B cell (primary cell): ENCODE measurements at regions not wholly inside any gene's neighbourhood (a gene's known extent, or its start where the extent isn't known, plus 50 kb on each side); places are given as distances from the start of the nearest gene placed in this dataset.

Experiments used
- ATAC-seq: fragments of 200-7000 bp; cut with Tn5 transposase; one replicate; pipeline ENCODE4 v1.10.0; 2021; ENCODE audit warnings: low read depth, mild to moderate bottlenecking, moderate number of reproducible peaks, moderate library complexity
- CTCF ChIA-PET: fragments of 350-600 bp; sonication (Branson Sonifier 250); formaldehyde crosslinking; loops from one replicate; lab custom pipeline; 2021; ENCODE audit warnings: antibody characterized with exemption, inconsistent platforms; lab: Charles Lee
- POLR2A ChIA-PET: fragments of 350-600 bp; sonication (Branson Sonifier 250); formaldehyde crosslinking; loops from one replicate; lab custom pipeline; 2021; ENCODE audit warnings: antibody characterized with exemption; lab: Charles Lee
- DNase-seq: peaks from one replicate; pipeline ENCODE4 v3.0.0; 2013
- H2AFZ ChIP-seq: 2 replicates; pipeline ENCODE4 v1.6.1; 2012; ENCODE audit warnings: mild to moderate bottlenecking, low read depth, low read length; ENCODE audit not compliant: insufficient read depth, poor library complexity, severe bottlenecking
- H3K27ac ChIP-seq, 2 donors: 1 replicate in 1 of 2; 2 replicates in 1 of 2; pipeline ENCODE4 v1.5.1; 2012 to 2013; ENCODE audit warnings: low read length in 2 of 2, mild to moderate bottlenecking in 2 of 2, moderate library complexity in 1 of 2
- H3K27me3 ChIP-seq, 4 experiments: fragments of 200-600 bp in 1 of 4; sonication (generic) in 1 of 4; replicated peaks in 1 of 4; 1 replicate in 2 of 4; 2 replicates in 2 of 4; pipeline versions ENCODE4 v1.6.1 to v1.7.0; 2013 to 2016; ENCODE audit warnings: low read length in 3 of 4, mild to moderate bottlenecking in 2 of 4, mixed read lengths in 1 of 4, moderate library complexity in 1 of 4; ENCODE audit not compliant: insufficient read depth in 4 of 4, control insufficient read depth in 3 of 4; ENCODE audit errors: control extremely low read depth in 1 of 4
- H3K36me3 ChIP-seq, 2 experiments: replicated peaks in 1 of 2; 1 replicate in 1 of 2; 2 replicates in 1 of 2; pipeline versions ENCODE4 v1.6.1 to v1.7.1; 2013; ENCODE audit warnings: low read length in 1 of 2; ENCODE audit not compliant: insufficient read depth in 2 of 2, control insufficient read depth in 1 of 2; ENCODE audit errors: control extremely low read depth in 1 of 2, extremely low read depth in 1 of 2
- H3K4me1 ChIP-seq, 2 donors: fragments of 200-600 bp in 1 of 2; sonication (generic) in 1 of 2; 1 replicate in 1 of 2; 2 replicates in 1 of 2; pipeline versions ENCODE4 v1.5.1 to v1.6.1; 2013 to 2017; ENCODE audit warnings: low read length in 2 of 2; ENCODE audit not compliant: control insufficient read depth in 2 of 2, insufficient read depth in 2 of 2
- H3K4me2 ChIP-seq: replicated peaks from 2 replicates; pipeline ENCODE3; 2012; ENCODE audit warnings: mild to moderate bottlenecking, low read depth, low read length; ENCODE audit not compliant: poor library complexity, severe bottlenecking
- H3K4me3 ChIP-seq, 5 experiments: fragments of 200-600 bp in 1 of 5; sonication (generic) in 1 of 5; 1 replicate in 3 of 5; 2 replicates in 2 of 5; pipeline versions ENCODE4 v1.5.1 to v1.7.0; 2011 to 2016; ENCODE audit warnings: low read length in 4 of 5, mild to moderate bottlenecking in 4 of 5, low read depth in 2 of 5, control low read depth in 1 of 5, moderate library complexity in 1 of 5; ENCODE audit not compliant: insufficient read depth in 1 of 5; ENCODE audit errors: control extremely low read depth in 1 of 5, extremely low read depth in 1 of 5
- H3K79me2 ChIP-seq: fragments of 200-600 bp; sonication (generic); one replicate; pipeline ENCODE4 v1.6.0; 2016; ENCODE audit warnings: low read length; ENCODE audit not compliant: control insufficient read depth, insufficient read depth
- H3K9ac ChIP-seq: fragments of 200-600 bp; sonication (generic); 2 replicates; pipeline ENCODE4 v1.6.1; 2017; ENCODE audit warnings: mild to moderate bottlenecking, low read length, moderate library complexity
- H3K9me3 ChIP-seq, 3 donors: one replicate each; pipeline versions ENCODE4 v1.6.1 to v1.7.1; 2013; ENCODE audit warnings: low read length in 2 of 3; ENCODE audit not compliant: control insufficient read depth in 2 of 3, insufficient read depth in 1 of 3; ENCODE audit errors: control extremely low read depth in 1 of 3
- H4K20me1 ChIP-seq: 2 replicates; pipeline ENCODE4 v1.6.0; 2012; ENCODE audit warnings: mild to moderate bottlenecking, low read length; ENCODE audit not compliant: insufficient read depth, control insufficient read depth, poor library complexity, severe bottlenecking
- H3K27ac Mint-ChIP-seq: one replicate; pipeline ENCODE4 v1.8.0; 2021; ENCODE audit warnings: mixed read lengths
- H3K27me3 Mint-ChIP-seq: one replicate; pipeline ENCODE4 v1.8.0; 2021; ENCODE audit warnings: mixed read lengths
- H3K4me1 Mint-ChIP-seq: one replicate; pipeline ENCODE4 v1.8.0; 2021; ENCODE audit warnings: mixed read lengths
- H3K4me3 Mint-ChIP-seq: one replicate; pipeline ENCODE4 v1.8.0; 2021; ENCODE audit warnings: mixed read lengths
- H3K9me3 Mint-ChIP-seq: one replicate; pipeline ENCODE4 v1.8.0; 2022; ENCODE audit warnings: mixed read lengths; ENCODE audit not compliant: insufficient read depth
- EZH2 ChIP-seq: IDR thresholded peaks from 2 replicates; pipeline ENCODE4 v1.6.1; 2012; ENCODE audit warnings: borderline replicate concordance, low read depth, mild to moderate bottlenecking, moderate library complexity, low read length; ENCODE audit not compliant: insufficient read depth, poor library complexity, severe bottlenecking
- WGBS: methylation state at CpG from one replicate; pipeline ENCODE4 v1.1.5; 2013; ENCODE audit warnings: missing lambda C conversion rate; ENCODE audit not compliant: insufficient coverage; 5-methylcytosine and 5-hydroxymethylcytosine counted together
- intact Hi-C: fragments of 100-400 bp; cut with micrococcal nuclease; formaldehyde crosslinking; loops from one replicate; pipeline ENCODE4 v1.10.0; 2022
- TF ChIP-seq, protein P1 (sequence below): fragments of 200-600 bp; IDR thresholded peaks from one replicate; pipeline ENCODE4 v1.8.0; 2022; ENCODE audit warnings: antibody characterized with exemption, mild to moderate bottlenecking

DNA sequence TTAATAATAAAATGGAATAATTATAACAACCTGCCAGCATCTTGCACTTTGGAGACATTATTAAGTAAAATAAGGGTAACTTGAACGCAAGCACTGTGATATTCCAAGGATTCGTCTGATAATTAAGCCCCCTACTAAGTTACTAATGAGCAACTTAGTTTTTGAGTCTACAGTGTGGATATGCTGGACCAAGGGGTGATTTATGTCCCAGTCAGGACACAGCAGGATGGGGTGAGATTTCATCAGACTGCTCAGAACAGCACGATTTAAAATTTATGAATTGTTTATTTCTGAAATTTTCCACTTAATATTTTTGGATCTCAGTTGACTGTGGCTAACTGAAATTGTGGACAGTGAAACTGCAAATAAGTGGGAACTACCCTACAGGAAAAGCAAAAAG is 182.8 kb upstream of the PHF14 start:
- no peaks in the 10 kb centered on the region for H3K27me3 ChIP-seq
- DNase-seq (no peak), ATAC-seq (no peak)
- no peak overlapping the region for H3K4me2 ChIP-seq
- no peak overlapping the region for H3K4me3 ChIP-seq
- no peaks in the 10 kb centered on the region for H3K4me1 Mint-ChIP-seq
- H3K4me3 Mint-ChIP-seq: no peak overlapping the region
- POLR2A ChIA-PET: no interaction called here
- H3K9me3 Mint-ChIP-seq: peaks cover under 1% of the 10 kb centered on the region
- peaks cover 0 to 3% (median 0%) of the 10 kb centered on the region in 3 donors for H3K9me3 ChIP-seq
- H2AFZ ChIP-seq: no peak overlapping the region
- no peaks in the 10 kb centered on the region for H3K4me1 ChIP-seq
- H4K20me1 ChIP-seq: no peaks in the 10 kb centered on the region
- intact Hi-C loops: no loop called here
- no peaks in the 10 kb centered on the region for H3K36me3 ChIP-seq
- CTCF ChIA-PET: no interaction called here
- H3K27me3 Mint-ChIP-seq: no peaks in the 10 kb centered on the region
- TF ChIP-seq, protein P1, sequence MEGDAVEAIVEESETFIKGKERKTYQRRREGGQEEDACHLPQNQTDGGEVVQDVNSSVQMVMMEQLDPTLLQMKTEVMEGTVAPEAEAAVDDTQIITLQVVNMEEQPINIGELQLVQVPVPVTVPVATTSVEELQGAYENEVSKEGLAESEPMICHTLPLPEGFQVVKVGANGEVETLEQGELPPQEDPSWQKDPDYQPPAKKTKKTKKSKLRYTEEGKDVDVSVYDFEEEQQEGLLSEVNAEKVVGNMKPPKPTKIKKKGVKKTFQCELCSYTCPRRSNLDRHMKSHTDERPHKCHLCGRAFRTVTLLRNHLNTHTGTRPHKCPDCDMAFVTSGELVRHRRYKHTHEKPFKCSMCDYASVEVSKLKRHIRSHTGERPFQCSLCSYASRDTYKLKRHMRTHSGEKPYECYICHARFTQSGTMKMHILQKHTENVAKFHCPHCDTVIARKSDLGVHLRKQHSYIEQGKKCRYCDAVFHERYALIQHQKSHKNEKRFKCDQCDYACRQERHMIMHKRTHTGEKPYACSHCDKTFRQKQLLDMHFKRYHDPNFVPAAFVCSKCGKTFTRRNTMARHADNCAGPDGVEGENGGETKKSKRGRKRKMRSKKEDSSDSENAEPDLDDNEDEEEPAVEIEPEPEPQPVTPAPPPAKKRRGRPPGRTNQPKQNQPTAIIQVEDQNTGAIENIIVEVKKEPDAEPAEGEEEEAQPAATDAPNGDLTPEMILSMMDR: no peak
- TF ChIP-seq EZH2: no peak
- WGBS: 80% methylated on average over 1 of the region's 3 CpGs
- no peaks in the 10 kb centered on the region for H3K79me2 ChIP-seq
- no peak overlapping the region for H3K27ac ChIP-seq
- H3K27ac Mint-ChIP-seq: no peak overlapping the region
- H3K9ac ChIP-seq: no peak overlapping the region

- CTCF ChIA-PET: no interaction called here
- Histone ChIP-seq H3K4me3 (no peak overlapping the region), H4K20me1 (no peaks in the 10 kb centered on the region), H3K9me3 (no peaks in the 10 kb centered on the region), H3K9ac (no peak overlapping the region), H3K79me2 (no peaks in the 10 kb centered on the region), H3K27ac (no peak overlapping the region), H3K36me3 (no peaks in the 10 kb centered on the region), H3K4me2 (no peak overlapping the region), H2AFZ (no peak overlapping the region), H3K27me3 (no peaks in the 10 kb centered on the region), H3K4me1 (no peaks in the 10 kb centered on the region)
- no peak for TF ChIP-seq EZH2
- TF ChIP-seq, protein P1: no peak
- Mint-ChIP-seq H3K27me3 (no peaks in the 10 kb centered on the region), H3K9me3 (peaks cover 2% of the 10 kb centered on the region), H3K4me1 (no peaks in the 10 kb centered on the region), H3K4me3 (no peak overlapping the region), H3K27ac (no peak overlapping the region)
- WGBS: no CpG with 5 or more reads among the region's 6 CpGs
- POLR2A ChIA-PET: no interaction called here
- intact Hi-C loops: no loop called here
- DNase-seq: no peak
- ATAC-seq: no peak
These were observed 179.5 kb upstream of the PHF14 start for GRCh38 chr7:10793995-10794775.
